Transverse colon (tissue), 4 donors: ENCODE measurements at regions not wholly inside any gene's neighbourhood (a gene's known extent, or its start where the extent isn't known, plus 50 kb on each side); places are given as distances from the start of the nearest gene placed in this dataset.

Source experiments
- DNase-seq: peaks from one replicate; pipeline ENCODE4 v3.0.0-alpha.2; 2019
- H3K27ac ChIP-seq, 4 donors: fragments of 200-600 bp; sonication (generic); 2 replicates each; pipeline ENCODE4 v1.5.1; 2016 to 2018; ENCODE audit warnings: inconsistent platforms in 4 of 4
- H3K27me3 ChIP-seq: fragments of 200-600 bp; sonication (generic); 2 replicates; pipeline ENCODE4 v1.5.1; 2017; ENCODE audit warnings: inconsistent platforms
- H3K36me3 ChIP-seq, 4 donors: fragments of 200-600 bp; sonication (generic); 2 replicates each; pipeline ENCODE4 v1.5.1; 2017 to 2019; ENCODE audit warnings: inconsistent platforms in 4 of 4
- H3K4me1 ChIP-seq, 4 donors: fragments of 200-600 bp; sonication (generic); 2 replicates each; pipeline ENCODE4 v1.5.1; 2017 to 2020; ENCODE audit warnings: inconsistent platforms in 4 of 4
- H3K4me3 ChIP-seq, 4 donors: fragments of 200-600 bp; sonication (generic); 1 replicate in 1 of 4; 2 replicates in 3 of 4; pipeline versions ENCODE4 v1.5.1 to v1.6.1; 2017 to 2019; ENCODE audit warnings: inconsistent platforms in 4 of 4
- H3K9me3 ChIP-seq, 2 donors: fragments of 200-600 bp; sonication (generic); 2 replicates each; pipeline ENCODE4 v1.5.1; 2017 to 2019; ENCODE audit warnings: inconsistent platforms in 2 of 2
- EP300 ChIP-seq: sonication (generic); formaldehyde crosslinking; IDR thresholded peaks from one replicate; pipeline ENCODE4 v1.6.1; 2017; ENCODE audit warnings: antibody characterized with exemption, low read depth
- POLR2A ChIP-seq: fragments of 450-650 bp; IDR thresholded peaks from one replicate; pipeline ENCODE4 v1.6.1; 2016; ENCODE audit warnings: antibody characterized with exemption, mild to moderate bottlenecking, moderate library complexity
- POLR2AphosphoS5 ChIP-seq, 3 donors: sonication (generic); formaldehyde crosslinking; IDR thresholded peaks; one replicate each; pipeline ENCODE4 v1.6.1; 2016; ENCODE audit warnings: antibody characterized with exemption in 3 of 3
- WGBS, 2 donors: methylation state at CpG; one replicate each; pipeline ENCODE4 v1.1.5; 2018; ENCODE audit warnings: low coverage in 1 of 2; 5-methylcytosine and 5-hydroxymethylcytosine counted together
- in situ Hi-C, 4 donors: fragments of 200-750 bp; cut with MboI; loops; one replicate each; pipeline versions ENCODE4 v1.15.0 to v1.15.1; 2017; ENCODE audit warnings: low sequenced_read_pairs in 3 of 4, low pct_ligation_motif_present in 1 of 4, low pct_unique_long_range_greater_than_20kb in 1 of 4
- intact Hi-C: fragments of 100-400 bp; cut with DNase I; formaldehyde crosslinking; loops from one replicate; pipeline ENCODE4 v1.15.1; 2023; ENCODE audit warnings: low total_unique reads
- TF ChIP-seq, protein P1 (sequence below), 5 experiments: fragments of 200-600 bp in 3 of 5; fragments of 450-650 bp in 2 of 5; sonication (generic) in 3 of 5; IDR thresholded peaks; 1 replicate in 2 of 5; 2 replicates in 3 of 5; pipeline ENCODE4 v1.5.1; 2016 to 2017; ENCODE audit warnings: antibody characterized with exemption in 5 of 5, inconsistent platforms in 3 of 5, mild to moderate bottlenecking in 2 of 5, moderate library complexity in 1 of 5

DNA sequence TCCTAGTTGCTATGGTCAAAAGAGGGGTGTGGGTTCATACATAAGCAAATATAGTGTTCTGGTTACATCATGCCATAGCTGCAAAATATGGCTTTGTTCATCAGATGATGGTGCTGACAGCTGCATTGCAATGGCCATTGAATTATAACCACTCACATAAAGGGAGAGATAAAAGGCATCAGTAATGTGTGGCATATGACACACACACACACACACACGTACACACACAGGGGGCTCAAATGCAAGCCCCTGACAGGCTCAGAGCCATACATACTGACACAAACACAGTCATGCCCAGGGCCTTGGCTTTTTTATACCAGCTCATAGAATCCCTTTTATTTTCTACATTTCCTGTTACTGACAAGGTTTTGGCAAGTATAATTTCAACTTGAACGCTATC lies 698.9 kb downstream of the BCL11B start:
- Histone ChIP-seq H3K9me3 (no peaks in the 10 kb centered on the region), H3K27me3 (no peaks in the 10 kb centered on the region), H3K4me1 (no peaks in the 10 kb centered on the region), H3K27ac (no peak overlapping the region), H3K36me3 (no peaks in the 10 kb centered on the region), H3K4me3 (no peak overlapping the region)
- 65 to 86% methylated on average over 1 to 2 of the region's 2 CpGs for WGBS, 2 donors
- in situ Hi-C loops (no loop called here), intact Hi-C loops (no loop called here)
- TF ChIP-seq POLR2A (no peak), POLR2AphosphoS5 (IDR thresholded peaks at IDR 0.05) (no peak), EP300 (no peak)
- TF ChIP-seq, protein P1, sequence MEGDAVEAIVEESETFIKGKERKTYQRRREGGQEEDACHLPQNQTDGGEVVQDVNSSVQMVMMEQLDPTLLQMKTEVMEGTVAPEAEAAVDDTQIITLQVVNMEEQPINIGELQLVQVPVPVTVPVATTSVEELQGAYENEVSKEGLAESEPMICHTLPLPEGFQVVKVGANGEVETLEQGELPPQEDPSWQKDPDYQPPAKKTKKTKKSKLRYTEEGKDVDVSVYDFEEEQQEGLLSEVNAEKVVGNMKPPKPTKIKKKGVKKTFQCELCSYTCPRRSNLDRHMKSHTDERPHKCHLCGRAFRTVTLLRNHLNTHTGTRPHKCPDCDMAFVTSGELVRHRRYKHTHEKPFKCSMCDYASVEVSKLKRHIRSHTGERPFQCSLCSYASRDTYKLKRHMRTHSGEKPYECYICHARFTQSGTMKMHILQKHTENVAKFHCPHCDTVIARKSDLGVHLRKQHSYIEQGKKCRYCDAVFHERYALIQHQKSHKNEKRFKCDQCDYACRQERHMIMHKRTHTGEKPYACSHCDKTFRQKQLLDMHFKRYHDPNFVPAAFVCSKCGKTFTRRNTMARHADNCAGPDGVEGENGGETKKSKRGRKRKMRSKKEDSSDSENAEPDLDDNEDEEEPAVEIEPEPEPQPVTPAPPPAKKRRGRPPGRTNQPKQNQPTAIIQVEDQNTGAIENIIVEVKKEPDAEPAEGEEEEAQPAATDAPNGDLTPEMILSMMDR (IDR thresholded peaks at IDR 0.05): no peak
- DNase-seq: no peak

- intact Hi-C loops (no loop called here), in situ Hi-C loops (no loop called here)
- Histone ChIP-seq H3K27me3 (no peaks in the 10 kb centered on the region), H3K4me3 (no peak overlapping the region), H3K9me3 (no peaks in the 10 kb centered on the region), H3K4me1 (no peaks in the 10 kb centered on the region), H3K36me3 (no peaks in the 10 kb centered on the region), H3K27ac (no peak overlapping the region)
- no peak for DNase-seq
- 93 to 94% methylated on average over 2 of the region's 2 CpGs for WGBS, 2 donors
- TF ChIP-seq EP300 (no peak), POLR2A (no peak), POLR2AphosphoS5 (IDR thresholded peaks at IDR 0.05) (no peak)
- TF ChIP-seq, protein P1 (IDR thresholded peaks at IDR 0.05): no peak
Measured at GRCh38 chr14:98576463-98576862, 695.5 kb downstream of the BCL11B start.

DNA sequence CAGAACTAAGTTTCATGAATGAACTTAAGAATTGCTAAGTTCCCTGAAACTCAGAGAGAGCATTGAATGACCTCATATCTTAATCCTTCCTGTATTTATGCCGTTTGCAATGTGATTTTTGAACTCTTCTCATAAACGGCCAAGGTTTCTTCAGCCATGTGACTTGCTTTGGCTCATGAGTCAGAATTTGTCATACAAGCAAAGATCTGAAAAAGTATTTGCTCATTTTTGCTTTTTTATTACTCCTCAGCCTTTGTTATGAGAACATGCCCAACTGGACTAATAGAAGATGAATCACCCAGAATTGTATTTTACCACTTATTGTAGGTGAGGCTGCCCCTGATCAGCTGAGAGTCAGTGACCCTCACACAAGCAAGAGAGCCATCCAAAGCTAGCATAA lies 693.8 kb downstream of the BCL11B start:
- Histone ChIP-seq H3K4me3 (no peak overlapping the region), H3K27ac (no peak overlapping the region), H3K27me3 (no peaks in the 10 kb centered on the region), H3K36me3 (no peaks in the 10 kb centered on the region), H3K4me1 (no peaks in the 10 kb centered on the region), H3K9me3 (no peaks in the 10 kb centered on the region)
- WGBS, 2 donors: 22 to 40% methylated on average over 2 of the region's 2 CpGs
- in situ Hi-C loops: no loop called here
- TF ChIP-seq EP300 (no peak), POLR2AphosphoS5 (IDR thresholded peaks at IDR 0.05) (no peak), POLR2A (no peak)
- DNase-seq: no peak
- intact Hi-C loops: no loop called here

GRCh38 chr14:98579140-98579539 lies 692.9 kb downstream of the BCL11B start:
- in situ Hi-C loops: no loop called here
- no peaks in the 10 kb centered on the region for H3K27me3 ChIP-seq
- H3K4me1 ChIP-seq: no peaks in the 10 kb centered on the region
- WGBS, 2 donors: 80 to 86% methylated on average over 1 of the region's 1 CpG
- DNase-seq: no peak
- H3K9me3 ChIP-seq: no peaks in the 10 kb centered on the region
- intact Hi-C loops: no loop called here
- no peak overlapping the region for H3K4me3 ChIP-seq
- no peak overlapping the region for H3K27ac ChIP-seq
- no peaks in the 10 kb centered on the region for H3K36me3 ChIP-seq
- TF ChIP-seq POLR2AphosphoS5 (IDR thresholded peaks at IDR 0.05) (no peak), POLR2A (no peak), EP300 (no peak)
- TF ChIP-seq, protein P1 (IDR thresholded peaks at IDR 0.05): no peak

GRCh38 chr14:98580131-98580678 lies 691.8 kb downstream of the BCL11B start:
- WGBS, 2 donors: 10 to 18% methylated on average over 3 of the region's 3 CpGs
- in situ Hi-C loops: no loop called here
- TF ChIP-seq POLR2AphosphoS5 (IDR thresholded peaks at IDR 0.05) (no peak), EP300 (no peak), POLR2A (no peak)
- TF ChIP-seq, protein P1 (IDR thresholded peaks at IDR 0.05): no peak
- Histone ChIP-seq H3K4me3 (no peak overlapping the region), H3K4me1 (no peaks in the 10 kb centered on the region), H3K27ac (no peak overlapping the region), H3K36me3 (no peaks in the 10 kb centered on the region), H3K27me3 (no peaks in the 10 kb centered on the region), H3K9me3 (no peaks in the 10 kb centered on the region)
- DNase-seq: no peak
- intact Hi-C loops: no loop called here
